ENCODE measurements at regions not wholly inside any gene's neighbourhood (a gene's known extent, or its start where the extent isn't known, plus 50 kb on each side); places are given as distances from the start of the nearest gene placed in this dataset.

DNA sequence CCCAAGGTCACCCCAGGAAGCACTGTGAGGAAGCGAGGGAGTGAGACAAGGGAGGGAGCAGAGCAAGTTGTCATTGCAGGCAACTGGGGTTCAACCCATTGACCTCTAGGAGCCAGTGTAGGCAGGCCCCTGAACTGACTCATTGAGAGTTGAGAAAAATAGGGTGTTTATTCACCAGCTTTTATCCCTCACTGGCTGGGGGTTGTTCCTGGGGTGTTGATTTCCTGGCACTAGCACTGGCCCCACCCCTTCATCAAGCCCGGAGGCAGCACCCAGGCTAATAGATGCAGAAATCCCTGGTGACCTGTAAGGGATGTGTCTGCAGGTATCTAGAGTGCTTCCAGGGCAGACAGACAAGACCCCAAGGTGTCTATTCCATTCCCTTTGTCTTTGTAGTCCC is 183.9 kb downstream of the ARRDC4 start:
- DNase-seq (ENCODE audit: low read depth) = no peak

DNA sequence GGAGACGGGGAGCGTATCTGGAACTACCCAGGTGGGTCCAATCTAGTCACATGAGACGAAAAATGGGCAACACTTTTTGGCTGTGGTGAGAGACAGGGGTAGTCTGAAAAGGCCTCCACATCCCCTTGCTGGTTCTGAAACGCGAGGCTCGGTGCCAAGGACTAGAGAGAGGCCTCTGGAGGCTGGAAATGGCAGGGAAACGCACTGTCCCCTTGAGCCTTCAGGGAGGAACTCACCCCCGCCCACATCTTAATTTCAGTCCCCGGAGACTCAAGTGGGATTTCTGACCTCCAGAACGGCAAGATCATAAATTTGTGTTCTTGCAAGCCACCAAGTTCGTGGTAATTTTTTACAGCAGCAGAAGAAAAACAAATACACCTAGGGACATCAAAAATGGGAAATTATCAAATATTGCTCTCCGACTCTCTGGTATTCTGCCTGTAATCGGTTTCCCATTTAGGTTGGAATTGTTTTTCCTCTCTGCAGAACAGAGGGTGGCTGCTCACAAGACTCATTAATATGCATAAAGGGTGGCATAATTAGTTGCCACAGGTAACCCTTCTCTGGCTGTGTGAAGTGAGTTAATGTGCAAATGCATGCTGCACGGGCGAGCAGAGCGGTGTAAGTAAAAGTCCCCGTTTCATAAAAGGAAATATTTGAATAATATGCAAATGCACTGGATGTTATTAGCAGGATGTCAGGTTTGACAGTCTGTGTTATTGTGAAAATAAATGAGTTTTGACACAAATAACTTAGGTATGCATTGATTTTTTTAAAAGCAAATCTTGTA is 185.7 kb downstream of the ARRDC4 start:
- no peak for DNase-seq (ENCODE audit: low read depth)

DNA sequence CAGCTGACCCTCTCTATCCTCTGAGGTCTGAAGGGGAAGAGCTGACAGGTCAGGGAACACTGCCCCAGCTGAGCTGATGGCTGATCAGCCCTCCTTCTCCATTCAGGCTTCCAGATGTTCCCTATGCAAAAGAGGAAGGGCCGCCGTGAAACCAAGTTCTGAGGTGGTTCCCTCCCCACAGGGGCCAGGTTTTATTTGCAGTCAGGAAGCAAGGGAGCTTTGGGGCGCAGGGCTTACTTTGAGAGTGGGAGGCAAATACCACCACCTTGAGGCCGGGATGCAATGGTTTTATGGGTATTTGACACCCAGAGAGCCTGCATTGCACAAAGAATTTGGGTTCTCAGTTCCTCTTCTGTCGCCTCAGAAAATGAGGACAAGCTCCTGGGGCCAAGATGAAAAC is 186.9 kb downstream of the ARRDC4 start:
- DNase-seq (ENCODE audit: low read depth) = no peak

DNA sequence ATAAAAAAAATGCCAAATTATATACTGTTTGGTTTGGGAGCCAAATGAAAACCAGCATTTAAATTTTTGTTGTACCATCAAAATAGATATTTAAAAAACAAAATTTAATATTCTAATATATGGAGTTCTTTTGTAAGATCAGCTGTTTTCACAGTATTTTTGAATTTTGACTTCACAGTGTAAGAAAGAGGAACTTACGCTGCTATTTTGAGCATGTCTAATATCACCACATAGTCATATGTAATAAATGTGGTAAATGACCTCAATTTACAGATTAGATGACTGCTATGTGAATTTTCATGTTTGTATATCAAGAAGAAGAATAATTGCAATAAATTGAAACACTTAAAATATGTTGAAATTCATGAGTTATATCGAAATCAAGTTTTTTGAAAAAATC is 189.6 kb downstream of the ARRDC4 start:
- DNase-seq (ENCODE audit: low read depth) = no peak

DNA sequence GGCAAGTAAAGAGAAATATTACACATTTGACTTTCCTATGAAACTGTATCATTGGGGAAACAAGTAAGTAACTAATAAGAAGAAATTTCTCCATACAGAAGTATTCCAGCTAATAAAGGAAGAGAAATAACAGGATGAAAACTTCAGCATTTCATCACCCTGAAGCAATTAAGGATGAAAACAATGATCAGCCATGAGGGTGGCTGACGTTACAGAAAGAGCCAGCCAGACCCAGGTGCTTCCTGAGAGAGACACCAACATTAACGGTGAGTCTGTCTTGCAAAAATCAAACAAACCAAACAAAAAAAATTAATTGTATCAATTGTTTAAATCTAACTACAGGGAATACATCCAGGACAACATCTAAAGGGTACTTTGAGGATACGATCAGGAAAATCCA is 190.0 kb downstream of the ARRDC4 start:
- DNase-seq (ENCODE audit: low read depth) = no peak

DNA sequence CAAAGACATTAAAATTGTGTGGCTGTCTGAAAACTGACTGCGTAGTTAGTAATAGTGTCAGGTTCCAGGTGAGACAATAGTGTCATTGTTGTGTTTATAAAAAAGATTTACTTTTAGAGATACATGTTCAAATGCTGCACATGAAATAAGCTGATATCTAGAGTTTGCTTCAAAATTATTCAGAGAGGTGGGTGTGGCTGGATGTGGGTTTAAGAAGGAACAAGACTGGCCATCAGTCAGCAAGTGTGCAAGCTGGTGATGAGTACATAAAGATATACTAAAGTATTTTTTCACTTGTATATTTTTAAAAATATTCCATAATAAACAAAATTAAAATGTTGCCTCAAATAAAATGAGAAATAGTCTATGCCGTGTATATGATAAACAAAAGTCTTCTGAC is 190.6 kb downstream of the ARRDC4 start:
- DNase-seq (ENCODE audit: low read depth) = no peak

DNA sequence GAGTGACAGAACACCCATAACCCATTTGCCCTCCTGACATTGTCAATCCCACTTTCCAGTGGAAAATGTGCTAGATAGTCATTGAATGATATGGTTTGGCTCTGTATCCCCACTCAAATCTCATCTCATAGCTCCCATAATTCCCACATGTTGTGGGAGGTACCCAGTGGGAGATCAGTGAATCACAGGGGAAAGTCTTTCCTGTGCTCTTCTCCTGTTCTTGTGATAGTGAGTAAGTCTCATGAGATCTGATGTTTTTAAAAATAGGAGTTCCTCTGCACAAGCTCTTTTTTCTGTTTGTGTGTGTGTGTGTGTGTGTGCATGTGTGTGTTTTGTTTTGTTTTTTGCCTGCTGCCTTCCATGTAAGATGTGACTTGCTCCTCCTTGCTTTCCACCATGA is 191.7 kb downstream of the ARRDC4 start:
- DNase-seq (ENCODE audit: low read depth) = no peak

DNA sequence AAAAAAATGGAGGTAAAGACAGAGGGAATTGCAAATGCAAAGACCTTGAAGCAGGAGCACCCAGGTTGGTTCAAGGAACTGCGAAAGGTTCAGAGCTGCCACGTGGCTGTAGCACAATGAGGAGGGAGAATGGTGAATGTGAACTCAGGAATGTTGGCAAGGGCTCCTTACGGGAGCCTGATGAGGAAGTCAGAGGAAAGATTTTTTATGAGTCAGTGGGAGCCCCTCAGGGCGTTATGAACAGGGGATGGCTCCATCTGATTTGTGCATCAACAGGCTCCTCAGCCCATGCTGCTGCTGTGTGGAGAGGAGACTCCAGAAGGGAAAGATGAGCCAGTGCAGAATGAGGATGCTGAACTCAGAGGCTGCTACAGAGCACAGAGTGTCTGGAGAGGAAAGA is 194.4 kb downstream of the ARRDC4 start:
- DNase-seq (ENCODE audit: low read depth) = no peak

DNA sequence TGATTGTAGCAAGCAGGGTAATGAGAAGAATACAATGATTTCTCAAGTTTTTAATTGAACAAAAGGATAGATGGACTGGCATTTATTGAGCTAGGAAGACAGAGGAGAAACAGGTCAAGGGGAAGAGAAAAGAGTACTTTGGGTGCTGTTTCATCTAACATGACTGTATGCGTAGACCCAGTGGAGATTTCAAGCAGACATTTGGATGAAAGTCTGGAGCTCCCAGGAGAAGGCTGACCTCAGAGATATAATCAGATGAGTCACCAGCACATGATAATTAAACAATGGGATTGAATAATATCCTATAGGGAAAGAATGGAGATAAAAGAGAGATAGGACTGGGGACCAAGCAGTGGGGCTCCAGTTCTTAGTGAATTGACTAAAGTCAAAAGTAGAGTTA is 194.9 kb downstream of the ARRDC4 start:
- DNase-seq (ENCODE audit: low read depth) = no peak

DNA sequence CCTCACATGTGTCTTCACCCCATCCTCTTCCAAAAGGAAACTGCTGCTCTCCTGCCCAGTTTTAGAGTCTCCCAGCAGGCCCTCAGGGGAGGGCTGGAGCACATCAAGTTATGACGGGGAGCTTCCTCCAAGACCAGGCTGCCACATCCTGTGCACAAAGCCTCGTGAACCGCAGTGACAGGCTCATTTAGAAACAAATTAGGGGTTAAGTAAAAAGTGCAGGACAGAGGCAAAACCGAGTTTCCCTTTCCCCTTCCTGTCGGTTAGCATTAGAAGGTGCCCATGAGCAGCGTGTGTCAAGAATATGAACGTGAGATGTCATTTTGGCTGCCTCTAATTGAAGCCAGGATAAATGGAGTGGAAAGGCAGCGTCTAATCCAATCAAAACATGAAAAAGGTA is 199.7 kb downstream of the ARRDC4 start:
- no peak for DNase-seq (ENCODE audit: low read depth)

DNA sequence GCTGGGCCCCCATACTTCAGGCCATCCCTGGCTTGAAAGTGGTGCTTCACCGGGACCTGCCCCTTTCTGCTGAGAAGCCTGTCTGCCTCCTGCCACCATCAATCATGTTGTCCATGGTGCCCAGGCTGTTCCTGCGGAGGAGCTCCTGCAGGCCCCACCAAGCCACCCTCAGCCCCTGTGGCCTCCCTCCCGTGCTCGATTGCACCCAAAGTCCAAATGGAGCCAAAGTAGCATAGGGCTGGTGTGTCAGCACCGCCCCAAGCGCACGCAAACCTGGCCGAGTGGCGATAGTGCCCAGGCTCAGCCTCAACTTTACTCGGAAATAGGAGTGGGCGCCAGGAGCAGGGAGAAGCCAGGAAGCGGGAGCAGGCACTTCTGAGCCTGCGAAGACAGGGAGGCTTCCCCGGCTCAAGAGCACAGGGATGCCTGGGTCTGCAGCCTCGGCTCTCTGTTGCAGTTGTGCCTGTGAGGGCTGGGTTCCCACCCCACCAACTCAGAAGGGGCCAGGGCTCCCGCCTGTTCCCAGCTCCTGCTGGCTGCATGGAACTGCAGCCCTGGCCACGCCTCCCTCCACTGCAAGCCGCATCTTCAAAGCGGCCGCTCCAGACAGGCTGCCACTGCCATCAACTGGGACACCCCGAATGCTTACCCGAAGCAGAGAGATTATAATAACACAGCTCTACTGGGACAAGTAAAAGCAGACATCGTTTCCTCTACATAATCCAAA is 203.0 kb downstream of the ARRDC4 start:
- no peak for DNase-seq (ENCODE audit: low read depth)

DNA sequence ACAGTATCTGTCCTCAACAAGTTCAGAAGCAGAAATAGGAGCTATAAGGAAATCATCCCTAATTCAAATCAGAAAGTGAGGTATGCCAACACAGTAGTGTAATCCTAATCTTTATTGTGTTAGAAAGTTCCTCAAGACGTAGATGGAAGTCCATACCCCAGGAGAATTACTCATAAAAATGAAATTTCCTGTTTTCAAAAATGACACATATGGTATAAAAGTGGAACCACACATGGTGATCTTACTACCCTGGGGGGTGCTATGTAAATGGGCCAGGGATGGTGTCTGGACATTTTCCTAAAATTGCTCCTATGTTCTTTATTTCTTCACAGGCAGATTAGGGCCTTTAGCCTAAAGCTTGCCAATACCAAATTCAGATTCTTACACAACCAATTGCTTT is 204.1 kb downstream of the ARRDC4 start:
- no peak for DNase-seq (ENCODE audit: low read depth)

DNA sequence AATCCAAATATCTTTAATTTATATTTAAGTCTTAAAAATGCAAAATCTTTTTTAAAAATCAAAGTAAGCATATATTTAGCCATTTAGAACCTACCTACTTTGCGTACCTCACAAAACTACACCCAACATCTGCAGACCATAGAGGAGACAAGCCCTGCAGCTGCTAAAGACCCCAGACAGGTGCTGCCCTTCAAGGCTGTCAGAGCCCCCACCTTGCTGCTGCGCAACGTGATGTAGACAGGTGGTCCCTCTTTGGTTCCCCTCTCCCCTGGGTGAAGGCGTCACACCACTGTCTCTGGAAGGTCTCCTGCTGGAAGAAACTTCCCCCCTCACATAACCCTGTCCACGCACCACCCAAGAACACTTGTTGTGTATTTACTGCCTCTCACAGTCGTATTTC is 204.5 kb downstream of the ARRDC4 start:
- no peak for DNase-seq (ENCODE audit: low read depth)

DNA sequence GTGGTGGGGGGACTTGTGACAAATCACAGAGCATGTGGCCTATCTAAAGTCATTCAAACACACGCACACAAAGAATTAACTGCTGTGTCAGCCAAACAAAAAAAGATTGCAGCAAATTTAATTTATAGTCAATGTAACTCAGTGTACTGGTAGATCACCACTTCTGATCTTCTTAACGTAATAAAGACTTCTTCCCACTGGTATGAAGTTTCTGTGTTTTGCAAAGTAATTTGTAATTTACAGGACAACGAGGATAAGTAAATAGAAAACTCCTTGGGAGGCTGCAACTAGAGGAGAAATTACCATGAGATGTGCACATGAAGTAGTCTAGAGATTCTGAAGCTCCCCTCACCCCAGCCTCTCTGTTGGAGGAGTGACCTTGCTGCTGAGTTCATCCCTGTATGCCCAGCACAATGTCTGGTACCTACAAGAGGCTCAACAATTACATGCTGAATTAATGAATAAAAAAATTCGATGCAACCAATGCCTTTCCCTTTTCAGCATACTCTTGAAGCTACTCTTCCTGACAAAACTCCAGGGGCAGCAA is 207.3 kb downstream of the ARRDC4 start:
- DNase-seq (ENCODE audit: low read depth) = no peak

DNA sequence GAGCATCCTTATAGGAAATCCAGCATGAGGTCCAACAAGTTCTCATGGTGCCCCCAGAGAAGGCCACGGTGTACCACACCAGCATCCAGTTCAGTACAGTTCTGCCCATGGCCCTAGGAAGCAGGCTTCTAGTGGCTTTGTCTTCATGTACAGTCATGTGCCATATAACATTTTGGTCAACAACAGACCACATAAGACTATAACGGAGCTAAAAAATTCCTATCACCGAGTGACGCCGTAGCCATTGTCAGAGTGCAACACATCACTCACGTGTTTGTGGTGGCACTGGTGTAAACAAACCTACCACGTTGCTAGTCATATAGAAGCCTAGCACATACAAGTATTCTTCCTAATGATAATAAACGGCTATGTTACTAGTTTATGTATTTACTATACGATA is 209.0 kb downstream of the ARRDC4 start:
- DNase-seq (ENCODE audit: low read depth) = no peak

DNA sequence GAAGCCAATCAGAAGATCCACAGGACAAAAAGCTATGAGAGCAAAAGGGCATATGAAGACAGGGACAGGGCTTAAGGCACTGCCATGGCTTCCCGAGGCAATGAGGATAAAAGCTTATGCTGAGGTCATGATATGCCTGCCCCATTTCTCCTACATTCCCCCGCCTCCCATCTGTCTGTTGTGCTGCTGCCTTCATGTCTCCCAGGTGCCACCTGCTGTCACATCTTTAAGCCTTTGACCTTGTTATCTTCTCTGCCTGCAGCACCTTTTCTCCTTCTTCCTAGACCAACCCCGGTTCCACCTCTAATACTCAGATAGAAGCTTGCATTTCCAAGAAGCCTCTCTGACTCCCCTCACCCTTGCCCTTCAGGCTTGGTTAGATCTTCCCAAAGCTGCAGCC is 213.8 kb downstream of the ARRDC4 start:
- no peak for DNase-seq (ENCODE audit: low read depth)

DNA sequence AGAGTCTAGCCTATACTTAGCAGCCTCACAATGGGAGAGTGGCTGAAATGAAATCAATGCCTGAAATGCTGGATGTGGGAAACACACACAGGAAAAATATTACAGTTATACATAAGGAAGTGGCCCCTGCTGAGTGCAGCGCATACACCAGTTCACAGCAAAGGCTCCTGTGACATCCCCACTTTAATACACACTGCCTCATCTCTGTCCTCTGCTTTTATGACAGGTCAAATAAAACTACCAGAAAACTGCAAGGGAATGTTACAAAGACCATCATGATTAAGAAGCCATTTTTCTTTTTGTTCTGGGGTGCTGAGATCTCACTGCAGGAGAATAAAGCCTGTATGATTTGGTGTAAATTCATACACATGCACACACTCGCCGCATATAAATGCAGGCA is 214.3 kb downstream of the ARRDC4 start:
- no peak for DNase-seq (ENCODE audit: low read depth)

DNA sequence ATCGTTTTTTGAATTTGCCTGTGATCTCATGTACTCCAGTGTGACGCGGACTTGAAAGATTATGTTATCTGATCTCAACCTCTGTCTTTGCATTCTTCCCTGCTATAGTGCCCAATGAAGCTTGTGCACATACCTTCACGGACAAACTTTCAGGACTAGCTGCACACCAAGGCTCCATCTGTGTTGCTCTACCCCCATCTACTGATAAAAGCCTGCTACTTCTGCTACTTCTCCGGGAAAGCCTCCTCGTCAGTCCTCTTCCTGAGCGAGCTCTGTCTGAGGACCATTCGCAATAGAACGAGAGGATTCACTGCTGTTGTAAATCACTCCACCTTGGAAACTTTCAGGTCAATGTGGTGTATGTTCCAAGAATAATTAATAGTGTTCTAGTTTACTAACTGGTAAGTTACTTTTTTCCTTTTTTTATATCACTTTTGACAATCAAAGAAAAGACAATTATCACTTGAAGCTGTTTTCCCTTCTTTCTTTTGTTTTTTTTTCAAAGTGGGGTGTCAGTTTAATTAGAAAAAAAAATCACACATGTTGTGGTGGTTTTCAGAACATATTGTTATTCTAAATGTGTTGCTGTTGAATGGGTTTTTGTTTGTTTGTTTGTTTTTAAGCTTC is 217.6 kb downstream of the ARRDC4 start:
- no peak for DNase-seq (ENCODE audit: low read depth)

DNA sequence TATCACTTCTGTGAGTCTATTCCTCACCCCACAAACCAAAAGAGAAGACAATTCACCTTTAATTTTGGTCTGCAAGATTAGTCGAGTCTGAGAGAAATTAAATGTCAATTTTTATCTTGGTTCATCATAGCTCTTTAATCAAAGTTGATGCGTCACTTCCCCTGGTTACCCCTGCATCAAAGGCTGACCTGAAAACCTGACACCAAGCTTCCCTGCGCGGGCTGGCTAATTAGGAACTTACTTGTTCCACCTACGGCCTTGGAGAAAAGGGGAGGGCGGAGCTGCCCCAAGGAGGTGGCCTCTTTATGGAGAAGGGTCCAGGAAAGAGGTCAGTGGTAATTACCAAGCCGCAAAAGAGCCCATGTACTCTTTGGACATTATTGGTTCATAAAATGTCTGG is 218.4 kb downstream of the ARRDC4 start:
- no peak for DNase-seq (ENCODE audit: low read depth)

DNA sequence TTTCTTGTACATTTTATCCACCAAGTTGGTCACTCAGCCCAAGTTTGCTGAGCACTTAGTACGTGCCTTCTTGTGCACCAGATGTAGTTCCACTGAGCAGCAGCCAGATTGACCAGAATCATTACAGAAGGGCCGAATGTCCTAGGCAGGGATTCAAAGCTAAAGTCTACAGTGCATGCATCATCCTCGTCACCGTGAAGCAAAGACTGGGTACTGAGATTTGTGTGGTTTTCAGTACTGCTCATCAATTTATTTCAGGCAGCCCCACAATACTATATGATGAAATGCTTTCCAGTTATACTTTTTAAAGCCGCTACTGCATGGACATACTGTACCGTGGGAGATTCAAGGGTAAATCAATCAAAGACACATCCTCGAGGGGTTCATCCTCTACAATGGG is 227.0 kb downstream of the ARRDC4 start:
- no peak for DNase-seq (ENCODE audit: low read depth)

DNA sequence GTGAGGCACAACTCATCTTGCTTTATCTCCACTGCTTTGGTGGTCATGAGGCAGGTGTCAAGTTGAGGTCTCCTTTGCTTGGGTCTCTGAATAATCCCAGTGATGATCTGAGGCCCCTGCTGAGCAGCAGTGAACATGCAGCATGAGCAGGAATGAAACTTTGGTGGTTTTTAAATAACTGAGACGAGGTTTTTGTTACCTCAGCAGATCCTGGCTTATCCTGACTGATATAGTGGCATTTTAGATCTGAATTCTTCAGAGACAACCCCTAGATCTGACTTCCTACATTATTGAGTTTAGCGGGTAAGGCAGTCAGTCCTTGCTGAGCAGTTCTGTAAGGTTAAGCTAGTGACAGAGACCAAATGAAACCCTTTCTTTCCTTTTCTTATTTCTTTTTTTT is 230.4 kb downstream of the ARRDC4 start:
- no peak for DNase-seq (ENCODE audit: low read depth)

DNA sequence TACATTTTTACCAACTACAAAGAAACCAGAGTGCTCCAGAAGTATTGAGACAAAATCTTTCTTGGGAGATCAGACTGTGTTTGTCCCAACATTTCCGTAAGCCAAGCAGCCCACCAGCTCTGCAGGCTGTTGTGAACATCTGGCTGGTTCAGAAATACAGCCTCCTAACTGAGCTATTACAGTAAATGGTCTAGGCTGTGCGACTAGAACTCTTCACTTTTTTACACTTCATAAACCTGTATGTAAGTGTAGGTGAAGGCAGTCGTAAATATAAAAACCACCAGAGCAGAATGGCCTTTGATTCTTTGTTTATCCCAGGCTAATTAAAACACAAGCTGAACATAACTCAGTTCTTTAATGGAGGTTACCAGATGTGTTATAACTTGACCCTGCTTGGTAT is 235.3 kb downstream of the ARRDC4 start:
- no peak for DNase-seq (ENCODE audit: low read depth)

DNA sequence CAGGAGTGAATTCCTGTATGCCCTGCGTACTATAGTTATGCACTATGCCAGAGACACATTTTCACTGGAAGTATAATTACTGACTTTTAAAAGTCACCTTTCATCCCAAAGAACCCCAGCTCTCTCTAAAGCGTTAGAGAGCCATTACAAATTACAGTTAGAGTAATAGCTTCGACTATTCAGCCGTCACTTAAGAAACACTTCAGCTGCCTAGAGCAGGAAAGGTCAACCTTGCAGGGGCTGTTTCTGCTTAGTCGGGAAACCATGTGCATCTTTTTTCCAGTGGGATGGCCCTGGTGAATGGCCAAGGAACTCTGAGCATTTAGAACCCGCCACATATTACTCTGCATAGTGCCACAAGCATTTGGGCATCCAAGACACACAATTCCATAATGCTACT is 235.9 kb downstream of the ARRDC4 start:
- DNase-seq (ENCODE audit: low read depth) = no peak

Data from stimulated activated CD8-positive, alpha-beta memory T cell treated with anti-CD3 and anti-CD28 coated beads, Interleukin-15, amount 100 ng/mL, for 24 hours (primary cell).